ENCODE measurements at regions not wholly inside any gene's neighbourhood (a gene's known extent, or its start where the extent isn't known, plus 50 kb on each side); places are given as distances from the start of the nearest gene placed in this dataset.

- DNase-seq (ENCODE audit: insufficient read length, low spot score) (no peak), FAIRE-seq (no peak)
- TF ChIP-seq CTCF (IDR thresholded peaks at IDR 0.05; ENCODE audit: insufficient read depth, missing control alignments), result no peak
These were observed 71.0 kb upstream of the TP53I11 start for GRCh38 chr11:45021692-45022141.

GRCh38 chr11:45022294-45023064 is 71.8 kb upstream of the TP53I11 start:
- no peak for DNase-seq (ENCODE audit: insufficient read length, low spot score)
- TF ChIP-seq CTCF (IDR thresholded peaks at IDR 0.05; ENCODE audit: insufficient read depth, missing control alignments), result no peak
- no peak for FAIRE-seq

- no peak for DNase-seq (ENCODE audit: insufficient read length, low spot score)
- no peak for TF ChIP-seq CTCF (IDR thresholded peaks at IDR 0.05; ENCODE audit: insufficient read depth, missing control alignments)
- no peak for FAIRE-seq
These were observed 72.3 kb upstream of the TP53I11 start for GRCh38 chr11:45023065-45023365.

- DNase-seq (ENCODE audit: insufficient read length, low spot score), result no peak
- no peak for TF ChIP-seq CTCF (IDR thresholded peaks at IDR 0.05; ENCODE audit: insufficient read depth, missing control alignments)
- no peak for FAIRE-seq
These were observed 73.6 kb upstream of the TP53I11 start for GRCh38 chr11:45024316-45024715.

GRCh38 chr11:45024846-45025588 is 74.3 kb upstream of the TP53I11 start:
- no peak for TF ChIP-seq CTCF (IDR thresholded peaks at IDR 0.05; ENCODE audit: insufficient read depth, missing control alignments)
- DNase-seq (ENCODE audit: insufficient read length, low spot score) (no peak), FAIRE-seq (no peak)

GRCh38 chr11:45025716-45026492 is 75.2 kb upstream of the TP53I11 start:
- DNase-seq (ENCODE audit: insufficient read length, low spot score), result no peak

More at GRCh38 chr11:45025716-45026492, 75.2 kb upstream of the TP53I11 start:
- no peak for TF ChIP-seq CTCF (IDR thresholded peaks at IDR 0.05; ENCODE audit: insufficient read depth, missing control alignments)
- no peak for FAIRE-seq

Measured in D721Med (cell line).